Glomerular endothelial cell (primary cell): ENCODE measurements at regions not wholly inside any gene's neighbourhood (a gene's known extent, or its start where the extent isn't known, plus 50 kb on each side); places are given as distances from the start of the nearest gene placed in this dataset.

Source experiments
- DNase-seq: peaks from one replicate; pipeline ENCODE4 v3.0.0-alpha.2; 2011; ENCODE audit warnings: low read depth, low spot score; ENCODE audit errors: extremely low read depth

- no peak for DNase-seq
These were observed 888.8 kb downstream of the TTLL7 start for GRCh38 chr1:83110156-83110555.

- no peak for DNase-seq
These were observed 889.2 kb downstream of the TTLL7 start for GRCh38 chr1:83109692-83110091.

GRCh38 chr1:83104558-83104957, 894.4 kb downstream of the TTLL7 start:
- DNase-seq = no peak

GRCh38 chr1:83103341-83103740, 895.6 kb downstream of the TTLL7 start:
- no peak for DNase-seq

GRCh38 chr1:83102630-83103071, 896.3 kb downstream of the TTLL7 start:
- DNase-seq = no peak

GRCh38 chr1:83101406-83101805, 897.5 kb downstream of the TTLL7 start:
- no peak for DNase-seq

GRCh38 chr1:83100133-83100532, 898.8 kb downstream of the TTLL7 start:
- no peak for DNase-seq

- no peak for DNase-seq
These were observed 900.1 kb downstream of the TTLL7 start for GRCh38 chr1:83098791-83099190.

GRCh38 chr1:83098131-83098530, 900.8 kb downstream of the TTLL7 start:
- no peak for DNase-seq

- no peak for DNase-seq
These were observed 901.2 kb downstream of the TTLL7 start for GRCh38 chr1:83097715-83098114.

GRCh38 chr1:83095570-83095969, 903.4 kb downstream of the TTLL7 start:
- no peak for DNase-seq

- DNase-seq = no peak
These were observed 908.7 kb downstream of the TTLL7 start for GRCh38 chr1:83090195-83090594.

- no peak for DNase-seq
These were observed 911.1 kb downstream of the TTLL7 start for GRCh38 chr1:83087851-83088250.

GRCh38 chr1:83086986-83087512, 911.9 kb downstream of the TTLL7 start:
- DNase-seq = no peak

- no peak for DNase-seq
These were observed 912.6 kb downstream of the TTLL7 start for GRCh38 chr1:83086346-83086745.

- no peak for DNase-seq
These were observed 915.2 kb downstream of the TTLL7 start for GRCh38 chr1:83083589-83084224.

GRCh38 chr1:83077411-83077810, 921.5 kb downstream of the TTLL7 start:
- DNase-seq = no peak

GRCh38 chr1:83075107-83075506, 923.8 kb downstream of the TTLL7 start:
- DNase-seq = no peak

- no peak for DNase-seq
These were observed 931.0 kb downstream of the TTLL7 start for GRCh38 chr1:83067954-83068353.

GRCh38 chr1:83065952-83066727, 932.8 kb downstream of the TTLL7 start:
- no peak for DNase-seq

- DNase-seq = no peak
These were observed 934.2 kb downstream of the TTLL7 start for GRCh38 chr1:83064589-83065242.
